Hematopoietic multipotent progenitor cell (in vitro differentiated cells): ENCODE measurements at regions not wholly inside any gene's neighbourhood (a gene's known extent, or its start where the extent isn't known, plus 50 kb on each side); places are given as distances from the start of the nearest gene placed in this dataset.

Experiments used
- DNase-seq, 3 donors: peaks; one replicate each; pipeline ENCODE4 v3.0.0-alpha.2; 2011 to 2015; ENCODE audit warnings: low read depth in 2 of 3, low spot score in 2 of 3

- peak in 1 of 3 donors; percentile 36 for DNase-seq
Observed at GRCh38 chr9:108142504-108143201, 653.1 kb upstream of the KLF4 start.

GRCh38 chr9:108142142-108142503, 652.6 kb upstream of the KLF4 start:
- no peak for DNase-seq

GRCh38 chr9:108139900-108140299, 650.3 kb upstream of the KLF4 start:
- no peak for DNase-seq

GRCh38 chr9:108138516-108138915, 648.9 kb upstream of the KLF4 start:
- DNase-seq, result no peak

GRCh38 chr9:108136656-108137055, 647.1 kb upstream of the KLF4 start:
- no peak for DNase-seq

- DNase-seq, result peak in 1 of 3 donors; percentile 33
Observed at GRCh38 chr9:108134486-108135128, 645.0 kb upstream of the KLF4 start.

- no peak for DNase-seq
Observed at GRCh38 chr9:108133680-108134079, 644.1 kb upstream of the KLF4 start.

GRCh38 chr9:108133101-108133500, 643.5 kb upstream of the KLF4 start:
- no peak for DNase-seq

GRCh38 chr9:108130905-108131304, 641.3 kb upstream of the KLF4 start:
- no peak for DNase-seq

- DNase-seq, result no peak
Observed at GRCh38 chr9:108125625-108126024, 636.1 kb upstream of the KLF4 start.

GRCh38 chr9:108119530-108120113, 630.1 kb upstream of the KLF4 start:
- no peak for DNase-seq

GRCh38 chr9:108117795-108118194, 628.2 kb upstream of the KLF4 start:
- no peak for DNase-seq

GRCh38 chr9:108117306-108117705, 627.7 kb upstream of the KLF4 start:
- DNase-seq, result no peak

GRCh38 chr9:108113596-108113995, 624.0 kb upstream of the KLF4 start:
- peak in 2 of 3 donors; percentile 30 to 59 for DNase-seq

GRCh38 chr9:108109927-108110690, 620.5 kb upstream of the KLF4 start:
- DNase-seq, result no peak

GRCh38 chr9:108108852-108109448, 619.4 kb upstream of the KLF4 start:
- DNase-seq, result no peak

GRCh38 chr9:108108280-108108851, 618.8 kb upstream of the KLF4 start:
- no peak for DNase-seq

GRCh38 chr9:108105885-108106284, 616.3 kb upstream of the KLF4 start:
- DNase-seq, result no peak

GRCh38 chr9:108104991-108105390, 615.4 kb upstream of the KLF4 start:
- no peak for DNase-seq

- DNase-seq, result no peak
Observed at GRCh38 chr9:108103046-108103693, 613.6 kb upstream of the KLF4 start.
